ENCODE measurements at regions not wholly inside any gene's neighbourhood (a gene's known extent, or its start where the extent isn't known, plus 50 kb on each side); places are given as distances from the start of the nearest gene placed in this dataset.

GRCh38 chr15:58314593-58315216 is 117.1 kb upstream of the LIPC start:
- Histone ChIP-seq H3K27me3 (replicated peaks; ENCODE audit: insufficient read depth, low read depth, low read length, poor library complexity) (no peaks in the 10 kb centered on the region), H3K27ac (ENCODE audit: low read depth, low read length, poor library complexity, severe bottlenecking) (no peak overlapping the region), H3K36me3 (ENCODE audit: insufficient read depth, low read length, poor library complexity, severe bottlenecking) (no peaks in the 10 kb centered on the region), H3K4me1 (ENCODE audit: insufficient read depth, low read length, poor library complexity, severe bottlenecking) (peaks cover 16% of the 10 kb centered on the region), H3K4me3 (ENCODE audit: low read depth, low read length, poor library complexity, severe bottlenecking) (no peak overlapping the region), H3K9me3 (ENCODE audit: low read depth, low read length, poor library complexity, severe bottlenecking) (no peaks in the 10 kb centered on the region)
- POLR2A ChIA-PET (ENCODE audit: low non-redundant PET) = no interaction called here
- BruUV-seq (replicated peaks) = no TSS peak
- no peak for TF ChIP-seq EZH2 (IDR thresholded peaks at IDR 0.05; ENCODE audit: borderline replicate concordance, low read depth, low read length, poor library complexity, severe bottlenecking)
- TF ChIP-seq CTCF (conservative IDR thresholded peaks at IDR 0.05; ENCODE audit: low read depth, low read length) = no peak
- CTCF ChIA-PET = interaction anchor here (0.6 kb wide), 1 partner anchor 13 kb away, joined by 3 read pairs; no protein-coding TSS in a partner anchor
- DNase-seq (ENCODE audit: low spot score) = peak; percentile 35
- intact Hi-C loops (cut with micrococcal nuclease; ENCODE audit: unreplicated experiment) = no loop called here

- CTCF ChIA-PET = no interaction called here
Measured at GRCh38 chr15:58318517-58318916, 113.3 kb upstream of the LIPC start.

GRCh38 chr15:58321034-58321433 is 110.8 kb upstream of the LIPC start:
- TF ChIP-seq CTCF (conservative IDR thresholded peaks at IDR 0.05; ENCODE audit: low read depth, low read length) = no peak
- TF ChIP-seq EZH2 (IDR thresholded peaks at IDR 0.05; ENCODE audit: borderline replicate concordance, low read depth, low read length, poor library complexity, severe bottlenecking) = no peak
- no TSS peak for BruUV-seq (replicated peaks)
- Histone ChIP-seq H3K36me3 (ENCODE audit: insufficient read depth, low read length, poor library complexity, severe bottlenecking) (no peaks in the 10 kb centered on the region), H3K27me3 (replicated peaks; ENCODE audit: insufficient read depth, low read depth, low read length, poor library complexity) (no peaks in the 10 kb centered on the region), H3K4me1 (ENCODE audit: insufficient read depth, low read length, poor library complexity, severe bottlenecking) (no peaks in the 10 kb centered on the region), H3K9me3 (ENCODE audit: low read depth, low read length, poor library complexity, severe bottlenecking) (no peaks in the 10 kb centered on the region), H3K4me3 (ENCODE audit: low read depth, low read length, poor library complexity, severe bottlenecking) (no peak overlapping the region), H3K27ac (ENCODE audit: low read depth, low read length, poor library complexity, severe bottlenecking) (no peak overlapping the region)
- intact Hi-C loops (cut with micrococcal nuclease; ENCODE audit: unreplicated experiment) = no loop called here
- DNase-seq (ENCODE audit: low spot score) = no peak
- POLR2A ChIA-PET (ENCODE audit: low non-redundant PET) = no interaction called here
- CTCF ChIA-PET = no interaction called here

More at GRCh38 chr15:58318517-58318916, 113.3 kb upstream of the LIPC start:
- no peaks in the 10 kb centered on the region for H3K4me1 ChIP-seq (ENCODE audit: insufficient read depth, low read length, poor library complexity, severe bottlenecking)
- TF ChIP-seq CTCF (conservative IDR thresholded peaks at IDR 0.05; ENCODE audit: low read depth, low read length) (no peak), EZH2 (IDR thresholded peaks at IDR 0.05; ENCODE audit: borderline replicate concordance, low read depth, low read length, poor library complexity, severe bottlenecking) (no peak)
- H3K9me3 ChIP-seq (ENCODE audit: low read depth, low read length, poor library complexity, severe bottlenecking) = no peaks in the 10 kb centered on the region
- DNase-seq (ENCODE audit: low spot score) = no peak
- intact Hi-C loops (cut with micrococcal nuclease; ENCODE audit: unreplicated experiment) = no loop called here
- no TSS peak for BruUV-seq (replicated peaks)
- H3K27ac ChIP-seq (ENCODE audit: low read depth, low read length, poor library complexity, severe bottlenecking) = no peak overlapping the region
- no peaks in the 10 kb centered on the region for H3K36me3 ChIP-seq (ENCODE audit: insufficient read depth, low read length, poor library complexity, severe bottlenecking)
- H3K27me3 ChIP-seq (replicated peaks; ENCODE audit: insufficient read depth, low read depth, low read length, poor library complexity) = no peaks in the 10 kb centered on the region
- no peak overlapping the region for H3K4me3 ChIP-seq (ENCODE audit: low read depth, low read length, poor library complexity, severe bottlenecking)
- POLR2A ChIA-PET (ENCODE audit: low non-redundant PET) = no interaction called here
